LoVo (cell line): ENCODE measurements at regions not wholly inside any gene's neighbourhood (a gene's known extent, or its start where the extent isn't known, plus 50 kb on each side); places are given as distances from the start of the nearest gene placed in this dataset.
"Not testable (repeated sequence)": the region's sequence is repeated elsewhere in the genome, so short reads cannot be mapped to it uniquely, and the experiment has no call there.

Experiments used
- DNase-seq: peaks from one replicate; pipeline ENCODE4 v3.0.0-alpha.2; 2016; ENCODE audit warnings: low spot score

DNA sequence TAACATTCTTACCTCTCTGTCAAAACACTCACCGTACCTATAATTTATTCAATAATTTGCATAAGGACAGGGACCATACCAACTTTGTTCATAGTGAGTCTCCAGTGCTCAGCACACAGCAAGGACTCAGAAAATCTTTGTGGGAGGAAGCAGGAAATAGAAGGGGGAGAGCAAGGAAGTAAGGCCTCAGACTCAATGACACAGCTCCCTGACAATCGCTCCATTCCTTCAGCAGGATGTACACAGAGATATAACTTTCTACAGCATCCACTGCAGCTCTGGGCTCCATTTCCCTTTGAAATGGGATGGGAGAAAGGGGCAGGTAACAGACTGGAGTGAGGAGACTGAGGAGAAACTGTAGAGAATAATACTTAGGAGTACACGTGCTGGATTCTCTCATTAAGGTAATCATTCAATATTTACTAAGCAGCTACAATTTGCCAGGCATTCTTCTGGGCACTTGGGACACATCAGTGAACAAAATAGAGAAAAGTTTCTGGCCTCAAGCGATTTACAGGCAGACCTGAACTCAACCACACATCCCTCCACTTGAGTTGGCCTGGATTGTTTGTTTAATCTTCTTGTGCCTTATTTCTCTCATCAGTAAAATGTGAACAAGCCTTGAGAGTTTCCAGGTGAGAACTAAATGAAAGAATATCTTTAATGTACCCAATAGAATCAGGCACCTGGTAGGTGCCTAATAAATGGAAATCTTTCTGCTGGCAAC is 330.3 kb upstream of the THBS1 start:
- DNase-seq: no peak

DNA sequence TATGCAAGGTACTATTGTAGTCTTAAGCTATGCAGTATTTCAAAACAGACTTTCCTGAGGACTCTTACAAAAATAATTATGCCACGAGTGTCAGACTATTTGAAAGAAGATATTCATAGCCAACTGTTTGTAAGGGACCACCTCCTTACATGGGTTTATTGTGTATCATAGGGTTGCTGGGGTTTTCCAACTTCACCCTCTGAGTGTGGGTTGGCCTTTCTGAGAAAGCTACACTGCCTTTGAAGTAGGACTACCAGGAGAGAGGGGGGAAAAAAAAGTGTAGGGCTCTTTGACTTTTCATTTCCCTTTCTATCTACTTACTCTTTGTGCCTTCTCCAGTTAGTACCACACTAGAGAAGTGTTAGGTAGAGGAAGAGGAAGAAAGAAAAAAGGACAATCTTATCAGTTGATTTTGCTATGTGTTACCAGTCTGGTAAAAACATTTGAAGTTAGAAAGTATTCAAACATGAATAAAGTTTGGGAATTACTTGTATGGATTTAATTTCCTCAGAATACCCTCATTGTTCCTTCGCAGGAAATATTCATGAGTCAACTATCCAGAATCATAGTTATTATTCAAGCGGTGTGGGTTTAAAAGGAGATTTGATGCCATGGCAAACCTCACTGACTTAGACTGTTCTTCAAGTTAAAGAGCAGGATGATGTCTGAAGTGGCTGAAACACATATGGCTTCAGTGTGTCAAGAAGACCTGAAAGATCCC is 329.3 kb upstream of the THBS1 start:
- DNase-seq: no peak

DNA sequence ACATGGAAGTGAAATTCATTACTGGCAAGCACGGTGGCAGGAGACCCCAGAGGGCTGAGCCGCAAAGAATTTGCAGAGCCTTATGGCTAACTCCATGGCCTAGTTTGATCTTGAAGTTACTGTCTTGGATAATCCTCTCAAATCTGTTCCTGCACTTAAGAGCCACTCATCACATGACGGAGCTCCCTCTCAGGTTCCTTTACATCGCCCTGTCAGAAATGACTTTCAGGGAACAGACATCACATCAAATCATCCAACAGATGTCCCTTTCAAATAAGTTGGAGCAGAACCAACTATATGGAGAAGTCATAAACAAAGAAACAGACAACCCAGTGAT is 328.8 kb upstream of the THBS1 start:
- no peak for DNase-seq

DNA sequence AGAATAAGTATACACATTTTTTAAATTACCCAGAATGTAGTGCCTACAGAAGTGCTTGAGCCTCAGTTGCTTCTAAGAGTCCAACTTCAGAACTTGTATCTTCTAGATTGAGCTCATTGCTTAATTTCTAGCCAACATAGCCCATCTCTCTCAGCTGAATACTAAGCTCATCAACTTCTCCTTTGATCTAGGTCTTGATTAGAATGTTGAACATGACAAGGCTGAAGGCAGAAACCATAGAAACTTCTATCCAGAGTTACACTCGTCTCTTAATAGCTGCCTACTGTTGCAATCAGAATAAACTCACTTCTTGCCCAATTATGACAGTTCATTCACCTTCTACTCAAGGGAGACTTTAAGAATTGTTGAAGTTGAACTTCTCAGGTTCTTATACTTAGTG is 327.3 kb upstream of the THBS1 start:
- DNase-seq: no peak

DNA sequence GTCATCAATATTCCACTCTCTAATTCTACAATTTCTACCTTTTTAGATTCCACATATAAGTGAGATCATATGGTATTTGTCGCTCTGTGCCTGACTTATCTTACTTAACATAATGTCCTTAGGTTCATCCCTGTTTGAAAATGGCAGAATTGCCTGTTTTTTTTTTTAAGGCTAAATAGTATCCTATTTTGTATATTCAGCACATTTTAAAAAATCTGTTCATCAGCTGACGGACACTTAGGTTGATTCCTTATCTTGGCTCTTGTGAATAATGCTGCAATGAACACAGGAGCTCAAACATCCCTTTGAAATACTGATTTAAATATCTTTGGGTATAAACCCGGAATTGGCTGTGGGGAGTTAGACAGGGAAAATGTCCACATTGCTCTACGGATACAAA is 326.7 kb upstream of the THBS1 start:
- DNase-seq: no peak

DNA sequence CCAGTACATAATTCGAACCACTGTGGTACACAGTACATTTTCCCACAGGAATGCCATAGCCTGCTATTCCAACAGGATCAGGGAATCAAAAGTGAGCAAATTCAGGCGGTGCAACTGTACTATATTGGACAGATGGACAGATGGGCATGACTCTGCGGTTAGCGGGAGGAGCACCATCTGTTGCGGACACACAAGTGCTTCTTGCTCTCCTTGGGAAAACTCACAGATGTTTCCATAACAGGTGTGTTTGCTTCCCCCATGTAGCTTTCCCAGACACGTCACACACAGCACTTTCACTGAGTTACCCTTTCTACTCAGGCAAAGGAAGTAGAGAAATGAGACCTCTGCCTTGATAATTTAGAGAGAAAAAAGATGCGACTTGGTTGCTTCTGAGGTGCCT is 325.1 kb upstream of the THBS1 start:
- no peak for DNase-seq

DNA sequence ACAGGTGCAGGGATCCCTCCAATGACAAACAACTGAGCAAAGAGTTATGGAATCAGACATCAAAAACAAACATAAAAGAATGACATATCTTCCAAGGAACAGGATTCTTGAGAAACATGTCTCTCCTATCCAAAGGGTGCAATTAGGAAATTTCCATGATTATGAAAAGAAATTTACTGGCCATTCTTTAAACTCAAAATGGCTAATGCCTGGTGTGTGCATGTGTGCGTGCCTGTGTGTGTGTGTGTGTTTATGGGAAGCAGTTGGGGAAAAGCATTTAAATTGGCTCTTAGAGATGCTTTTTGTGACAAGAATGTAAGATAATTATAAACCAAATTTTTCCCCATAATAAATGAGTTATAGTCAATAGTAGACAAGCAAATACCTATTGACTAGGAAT is 320.5 kb upstream of the THBS1 start:
- DNase-seq: no peak

DNA sequence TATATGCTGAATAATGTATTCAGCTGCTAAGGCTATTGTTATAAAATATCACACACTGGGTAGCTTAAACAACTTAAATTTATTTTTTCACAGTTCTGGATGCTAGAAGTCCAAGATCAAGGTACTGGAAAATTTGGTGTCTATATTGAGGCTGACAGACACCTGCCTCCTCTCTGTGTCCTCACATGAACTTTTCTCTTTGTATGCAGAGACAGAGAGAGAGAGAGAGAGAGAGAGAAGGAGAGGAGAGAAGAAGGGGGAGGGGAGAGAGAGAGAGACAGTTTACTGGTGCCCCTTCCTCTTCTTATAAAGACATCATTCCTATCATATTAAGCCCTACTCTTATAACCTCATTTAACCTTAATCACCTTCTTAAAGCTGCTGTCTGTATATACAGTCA is 320.1 kb upstream of the THBS1 start:
- no peak for DNase-seq

DNA sequence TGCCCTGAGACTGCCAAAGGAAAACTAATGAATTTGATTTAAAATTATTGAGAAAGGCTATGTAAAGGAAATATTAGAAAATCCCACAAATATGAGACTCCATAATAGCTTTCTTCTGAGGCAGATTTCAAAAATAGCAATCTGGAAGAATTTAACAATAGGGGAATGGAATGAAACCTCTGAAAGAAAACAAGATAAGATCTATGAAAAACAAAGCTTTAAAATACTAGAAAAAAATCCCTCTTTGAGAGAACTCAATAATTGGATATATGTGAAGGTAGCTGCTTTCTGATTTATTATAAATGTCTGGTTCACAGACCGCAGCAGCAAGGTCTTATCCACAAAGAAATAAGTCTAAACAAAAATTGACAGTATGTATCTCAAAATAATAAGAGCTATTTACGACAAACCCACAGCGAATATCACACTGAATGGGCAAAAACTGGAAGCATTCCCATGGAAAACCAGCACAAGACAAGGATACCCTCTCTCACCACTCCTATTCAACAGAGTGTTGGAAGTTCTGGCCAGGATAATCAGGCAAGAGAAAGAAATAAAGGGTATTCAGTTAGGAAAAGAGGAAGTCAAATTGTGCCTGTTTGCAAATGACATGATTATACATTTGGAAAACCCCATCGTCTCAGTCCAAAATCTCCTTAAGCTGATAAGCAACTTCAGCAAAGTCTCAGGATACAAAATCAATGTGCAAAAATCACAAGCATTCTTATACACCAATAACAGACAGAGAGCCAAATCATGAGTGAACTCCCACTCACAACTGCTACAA is 319.3 kb upstream of the THBS1 start:
- not testable (repeated sequence) for DNase-seq

DNA sequence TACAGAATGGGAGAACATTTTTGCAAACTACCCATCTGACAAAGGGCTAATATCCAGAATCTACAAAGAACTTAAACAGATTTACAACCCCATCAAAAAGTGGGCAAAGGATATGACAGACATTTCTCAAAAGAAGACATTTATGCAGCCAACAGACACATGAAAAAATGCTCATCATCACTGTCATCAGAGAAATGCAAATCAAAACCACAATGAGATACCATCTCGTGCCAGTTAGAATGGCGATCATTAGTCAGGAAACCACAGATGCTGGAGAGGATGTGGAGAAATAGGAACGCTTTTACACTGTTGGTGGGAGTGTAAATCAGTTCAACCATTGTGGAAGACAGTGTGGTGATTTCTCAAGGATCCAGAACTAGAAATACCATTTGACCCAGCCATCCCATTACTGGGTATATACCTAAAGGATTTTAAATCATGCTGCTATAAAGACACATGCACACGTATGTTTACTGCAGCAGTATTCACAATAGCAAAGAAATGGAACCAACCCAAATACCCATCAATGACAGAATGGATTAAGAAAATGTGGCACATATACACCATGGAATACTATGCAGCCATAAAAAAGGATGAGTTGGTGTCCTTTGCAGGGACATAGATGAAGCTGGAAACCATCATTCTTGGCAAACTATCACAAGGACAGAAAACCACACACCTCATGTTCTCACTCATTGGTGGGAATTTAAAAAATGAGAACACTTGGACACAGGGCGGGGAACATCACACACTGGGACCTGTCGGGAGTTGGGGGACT is 317.7 kb upstream of the THBS1 start:
- not testable (repeated sequence) for DNase-seq

DNA sequence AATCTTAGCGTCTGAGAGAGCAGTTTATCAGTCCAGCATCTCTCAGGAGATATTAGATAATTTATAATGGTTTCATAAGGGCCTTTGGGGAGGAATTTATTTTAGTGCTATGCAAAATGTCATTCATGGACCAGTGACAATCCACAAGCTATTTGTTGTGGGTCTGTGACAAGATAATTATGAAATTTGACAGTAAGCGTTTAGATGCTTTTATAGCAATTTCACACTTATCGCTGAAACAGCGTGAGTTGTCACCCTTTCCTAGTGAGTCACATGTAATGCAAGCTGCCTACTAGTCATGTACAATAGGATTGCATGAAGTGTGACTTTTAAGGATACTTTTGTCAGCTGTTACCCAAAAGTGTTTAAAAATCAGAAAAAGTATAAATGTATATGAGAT is 315.6 kb upstream of the THBS1 start:
- no peak for DNase-seq

DNA sequence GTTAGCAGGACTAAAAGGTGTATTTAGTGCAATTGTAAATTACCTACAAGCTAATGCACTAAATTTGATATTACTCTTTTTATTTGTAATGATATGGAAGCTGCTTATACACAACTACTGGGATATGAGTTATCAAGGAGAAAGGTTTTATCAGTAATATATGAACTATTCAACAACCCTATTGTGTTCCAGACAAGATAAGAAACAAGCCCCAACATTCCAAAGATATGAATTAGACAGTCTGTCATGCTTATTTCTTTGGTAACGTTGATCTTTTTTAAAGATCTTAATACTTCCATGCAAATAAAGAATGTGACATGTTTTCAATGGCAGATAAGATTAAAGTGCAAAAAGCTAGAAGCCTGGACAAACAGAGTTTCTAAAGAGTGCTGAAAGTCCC is 314.0 kb upstream of the THBS1 start:
- no peak for DNase-seq

DNA sequence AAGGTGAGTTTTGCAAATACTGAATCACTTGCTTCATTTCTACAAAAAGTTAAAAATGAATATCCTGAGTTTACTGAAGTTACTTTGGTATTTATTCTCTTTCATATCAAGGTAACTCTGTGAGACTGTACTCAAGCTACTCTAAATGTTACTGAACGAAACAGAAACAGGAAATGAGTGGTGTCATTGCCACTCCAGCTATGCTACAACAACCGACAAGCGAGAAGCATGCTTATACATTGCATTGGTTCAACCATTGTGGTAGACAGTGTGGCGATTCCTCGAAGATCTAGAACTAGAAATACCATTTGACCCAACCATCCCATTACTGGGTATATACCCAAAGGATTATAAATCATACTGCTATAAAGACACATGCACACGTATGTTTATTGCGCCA is 313.2 kb upstream of the THBS1 start:
- no peak for DNase-seq

DNA sequence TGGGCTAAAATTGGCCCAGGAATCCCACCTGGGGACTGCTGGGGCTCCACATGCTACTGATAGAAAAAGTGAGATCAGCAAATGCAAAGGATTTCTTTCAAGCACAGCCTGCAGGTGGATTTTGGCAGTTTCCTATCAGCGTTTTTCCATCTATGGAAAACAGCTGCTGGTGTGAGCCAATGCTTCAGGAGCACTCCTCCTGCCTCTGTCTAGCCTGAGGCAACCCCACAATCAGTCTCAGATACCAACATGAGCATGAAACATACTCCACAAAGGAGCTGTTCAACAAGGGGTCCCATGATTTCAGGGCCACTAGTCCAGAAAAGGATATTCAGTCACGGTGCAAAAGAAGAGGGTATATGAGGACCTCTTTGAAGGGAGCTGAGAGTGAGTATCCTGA is 311.5 kb upstream of the THBS1 start:
- DNase-seq: no peak

DNA sequence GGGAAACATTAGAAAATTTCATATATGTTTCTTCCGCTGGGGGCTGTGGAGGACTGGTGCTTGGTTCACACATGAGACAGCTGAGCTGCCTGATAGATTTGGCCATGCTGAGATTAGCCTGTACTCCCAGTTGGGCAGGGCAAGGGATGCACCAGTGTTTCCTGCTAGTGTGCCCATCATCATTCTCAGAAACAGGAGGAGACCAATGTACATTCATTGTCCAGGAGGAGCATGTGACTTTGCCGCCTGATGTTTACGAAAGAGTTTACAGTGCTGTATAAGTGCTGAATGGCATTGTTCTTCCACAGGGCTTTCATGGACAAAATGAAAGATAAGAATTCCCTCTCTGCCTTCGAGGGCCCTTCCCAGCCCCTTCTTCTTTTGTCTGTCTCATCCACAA is 311.1 kb upstream of the THBS1 start:
- no peak for DNase-seq

DNA sequence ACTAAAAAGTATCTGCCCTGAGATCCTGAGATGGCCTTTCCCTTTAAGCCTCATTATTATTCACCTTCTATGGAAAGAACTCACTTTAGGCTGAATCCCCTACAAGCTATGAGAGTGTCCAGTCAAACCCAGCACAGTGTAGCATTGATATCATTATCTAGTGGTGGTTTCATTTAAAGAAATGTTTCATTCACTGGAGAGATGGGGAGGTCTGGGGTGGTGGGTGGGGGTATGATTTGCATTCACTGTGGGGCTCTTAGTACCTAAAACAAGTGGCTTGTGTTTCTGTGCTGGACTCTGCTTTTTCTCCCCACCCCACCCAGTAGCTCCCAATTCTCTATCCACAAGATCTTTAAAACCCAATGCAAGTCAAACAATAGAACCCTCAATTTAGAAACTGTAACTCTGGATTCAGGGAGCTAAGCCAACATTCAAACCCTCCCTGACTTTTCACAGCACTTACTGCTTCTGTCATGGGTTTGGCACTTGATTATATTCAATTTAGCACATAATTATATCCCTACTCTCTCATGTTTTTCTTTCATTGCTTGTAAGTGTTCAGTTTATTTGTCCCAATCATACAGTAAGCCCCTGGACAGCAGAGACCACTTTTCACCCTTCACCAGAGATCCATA is 310.5 kb upstream of the THBS1 start:
- no peak for DNase-seq

DNA sequence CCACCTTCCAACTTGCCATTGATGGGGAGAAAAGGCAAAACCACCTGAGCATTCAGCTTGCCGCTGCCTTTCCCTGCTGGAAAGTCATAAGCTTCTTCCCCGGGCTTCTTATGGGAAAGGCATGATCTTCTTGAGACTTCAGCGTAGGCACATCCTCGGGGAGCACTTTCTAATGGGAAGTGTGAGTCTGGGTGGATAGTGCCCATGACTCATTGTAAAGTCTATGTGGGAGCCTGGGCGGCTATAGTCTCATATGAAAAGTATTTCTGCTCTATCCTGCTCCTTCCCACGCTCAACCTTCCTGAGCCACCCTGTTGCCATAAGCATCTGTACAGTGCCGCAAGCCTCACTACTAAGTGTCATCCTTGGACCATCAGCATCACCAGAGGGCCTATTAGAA is 309.9 kb upstream of the THBS1 start:
- no peak for DNase-seq

DNA sequence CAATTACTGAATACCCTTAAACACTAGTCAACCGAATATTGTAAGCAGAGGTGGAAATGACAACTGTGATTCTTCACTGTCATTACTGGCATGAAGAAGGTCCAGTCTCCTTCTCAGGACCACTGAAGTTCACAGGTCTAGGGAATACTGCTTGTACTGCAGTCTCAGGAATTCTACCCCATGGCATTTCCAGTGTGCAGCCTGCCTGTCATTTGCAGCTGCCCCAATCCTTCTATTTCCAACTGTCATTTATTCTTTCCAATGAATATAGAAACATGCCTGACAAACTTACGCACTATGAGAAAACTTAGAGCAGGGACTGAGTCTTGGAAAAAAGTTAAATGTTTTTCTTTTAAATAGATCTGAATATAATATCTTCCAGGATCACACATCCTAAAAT is 308.0 kb upstream of the THBS1 start:
- no peak for DNase-seq

DNA sequence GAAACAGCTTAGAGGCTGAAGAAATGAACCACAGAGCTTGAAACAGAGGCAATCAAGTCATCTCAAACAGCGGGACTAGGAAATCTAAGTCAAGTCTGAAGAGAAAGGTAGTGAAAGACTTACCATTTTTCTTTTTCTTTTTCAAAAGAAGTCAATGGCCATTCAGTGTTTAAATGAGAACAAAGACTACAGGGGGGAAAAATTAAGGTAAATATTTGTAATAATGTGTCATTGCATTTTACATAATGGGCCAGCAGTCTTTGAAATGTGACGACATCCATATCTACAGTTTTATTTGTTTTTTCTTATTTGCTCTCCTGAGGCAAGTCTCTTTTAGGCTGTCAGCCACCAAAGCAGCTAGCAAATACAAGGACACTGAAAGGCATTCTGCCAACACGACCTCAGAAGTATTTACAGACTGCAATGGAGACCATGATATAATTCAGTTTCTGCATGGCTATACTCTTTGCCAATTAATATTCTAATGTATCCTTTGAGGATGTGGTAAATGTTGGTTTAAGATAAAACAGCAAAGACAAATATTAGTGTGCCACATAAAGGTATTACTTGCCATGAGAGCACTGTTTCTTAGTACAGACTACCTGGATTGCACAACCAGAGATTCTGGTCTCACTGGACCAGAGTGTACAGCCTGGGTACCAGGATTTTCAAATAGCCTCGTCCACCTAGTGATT is 307.0 kb upstream of the THBS1 start:
- DNase-seq: peak; percentile 55

DNA sequence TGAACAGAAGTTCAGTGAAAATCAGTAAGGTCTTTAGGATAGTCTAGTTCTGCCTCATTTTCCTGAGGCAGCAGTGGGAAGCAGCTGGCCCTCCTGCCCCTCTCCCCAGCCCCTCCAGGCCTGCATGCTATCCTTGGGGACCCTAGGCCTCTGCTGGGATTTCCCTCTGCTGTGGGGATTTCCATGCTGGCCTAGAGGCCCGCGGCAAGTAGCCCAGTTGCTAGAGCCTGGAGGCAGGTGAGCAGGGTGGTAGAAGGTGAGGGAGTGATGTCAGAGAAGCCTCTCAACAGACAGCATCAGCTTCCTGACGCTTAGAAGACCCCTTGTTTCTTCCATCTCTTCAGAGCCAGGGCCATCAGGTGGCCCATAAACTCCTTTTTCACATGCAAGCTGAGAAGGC is 305.8 kb upstream of the THBS1 start:
- DNase-seq: no peak

DNA sequence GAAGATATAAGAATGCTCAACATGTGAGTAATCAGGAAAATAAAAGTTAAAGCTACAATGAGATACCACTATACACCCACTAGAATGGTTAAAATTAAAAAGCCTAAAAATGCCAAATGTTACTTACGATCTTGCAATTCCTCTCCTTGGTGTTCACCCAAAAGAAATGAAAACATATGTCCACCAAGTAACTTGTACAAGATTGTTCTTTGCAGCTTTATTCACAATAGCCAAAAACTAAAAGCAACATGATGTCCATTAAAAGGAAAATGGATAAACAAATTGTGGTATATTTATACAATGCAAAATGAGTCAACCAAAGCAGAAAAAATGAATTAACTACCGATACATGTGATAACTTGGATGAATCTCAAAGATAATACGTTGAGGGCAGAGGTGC is 301.6 kb upstream of the THBS1 start:
- no peak for DNase-seq
